ENCODE measurements at regions not wholly inside any gene's neighbourhood (a gene's known extent, or its start where the extent isn't known, plus 50 kb on each side); places are given as distances from the start of the nearest gene placed in this dataset.

GRCh38 chr4:15215109-15215508 lies 212.7 kb upstream of the C1QTNF7 start:
- Histone ChIP-seq H3K27me3 (replicated peaks; ENCODE audit: control insufficient read depth, insufficient read depth, low read length) (no peaks in the 10 kb centered on the region), H3K36me3 (ENCODE audit: control insufficient read depth, insufficient read depth, low read length) (no peaks in the 10 kb centered on the region), H3K4me3 (replicated peaks; ENCODE audit: low read depth, low read length) (no peak overlapping the region)
- no peak for TF ChIP-seq CTCF (IDR thresholded peaks at IDR 0.05; ENCODE audit: insufficient read depth, low read length, poor library complexity, severe bottlenecking)
- DNase-seq (ENCODE audit: extremely low read depth, insufficient read length), result no peak

DNA sequence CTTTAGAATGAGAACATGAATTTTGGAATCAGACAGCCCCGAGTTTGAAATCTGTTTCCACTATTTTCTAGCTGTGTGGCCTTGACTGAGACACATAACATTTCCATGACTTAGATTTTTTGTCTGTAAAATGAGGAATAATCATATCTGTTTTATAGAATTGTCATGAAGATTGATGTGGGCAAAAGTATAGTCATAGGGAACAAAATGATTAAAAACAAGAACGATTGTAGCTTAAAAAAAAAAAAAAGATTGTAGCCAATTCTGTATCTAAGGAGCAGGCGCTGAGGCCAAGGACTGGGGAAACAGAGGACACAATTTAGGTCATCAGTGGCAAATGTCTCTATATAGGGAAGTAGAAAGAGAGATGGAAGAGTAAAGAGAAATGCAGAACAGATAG lies 201.6 kb upstream of the C1QTNF7 start:
- Histone ChIP-seq H3K4me3 (replicated peaks; ENCODE audit: low read depth, low read length) (no peak overlapping the region), H3K27me3 (replicated peaks; ENCODE audit: control insufficient read depth, insufficient read depth, low read length) (peaks cover 1% of the 10 kb centered on the region; the same call in 1 of the 2 replicates), H3K36me3 (ENCODE audit: control insufficient read depth, insufficient read depth, low read length) (no peaks in the 10 kb centered on the region)
- no peak for TF ChIP-seq CTCF (IDR thresholded peaks at IDR 0.05; ENCODE audit: insufficient read depth, low read length, poor library complexity, severe bottlenecking)
- no peak for DNase-seq (ENCODE audit: extremely low read depth, insufficient read length)

DNA sequence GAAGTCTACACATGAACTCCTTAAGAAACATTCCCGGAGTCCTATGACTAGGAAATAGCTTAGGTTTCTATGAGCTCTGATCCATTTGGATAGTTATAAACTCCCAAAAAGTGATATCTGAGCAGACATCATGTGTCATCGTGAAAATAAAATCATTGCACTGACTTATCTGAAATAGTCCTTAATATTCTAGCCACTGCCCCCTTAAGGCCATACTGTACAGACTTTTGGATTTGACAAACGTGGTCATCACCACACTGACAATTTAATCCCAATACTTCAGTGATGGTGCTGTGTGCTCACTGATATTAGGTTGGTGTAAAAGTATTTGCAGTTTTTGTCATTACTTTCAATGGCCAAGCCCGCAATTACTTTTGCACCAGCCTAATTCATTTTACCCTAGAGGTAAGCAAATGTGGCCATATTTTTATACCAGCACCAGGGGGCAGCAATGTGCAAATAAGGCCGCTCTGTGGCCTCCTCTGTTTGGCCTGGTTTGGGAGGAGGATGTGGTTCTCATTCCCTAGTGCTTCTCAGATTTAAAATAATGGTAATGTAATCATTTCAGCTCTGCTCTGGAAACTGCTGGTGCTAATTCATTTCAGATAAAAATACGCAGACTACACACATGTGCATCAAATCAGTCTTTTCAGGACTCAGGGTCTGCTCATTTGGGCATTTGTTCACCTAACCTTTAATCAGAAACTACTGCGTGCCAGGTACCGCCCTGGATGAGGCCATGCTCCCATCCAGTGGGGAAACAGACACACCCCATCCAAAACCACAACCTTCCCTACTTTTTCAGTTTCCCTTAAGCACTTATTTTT lies 196.4 kb upstream of the C1QTNF7 start:
- peak; percentile 65 for TF ChIP-seq CTCF (IDR thresholded peaks at IDR 0.05; ENCODE audit: insufficient read depth, low read length, poor library complexity, severe bottlenecking)
- no peaks in the 10 kb centered on the region for H3K36me3 ChIP-seq (ENCODE audit: control insufficient read depth, insufficient read depth, low read length)
- peaks cover 1% of the 10 kb centered on the region; the same call in 1 of the 2 replicates for H3K27me3 ChIP-seq (replicated peaks; ENCODE audit: control insufficient read depth, insufficient read depth, low read length)
- no peak overlapping the region for H3K4me3 ChIP-seq (replicated peaks; ENCODE audit: low read depth, low read length)
- no peak for DNase-seq (ENCODE audit: extremely low read depth, insufficient read length)

- no peak overlapping the region for H3K4me3 ChIP-seq (replicated peaks; ENCODE audit: low read depth, low read length)
- TF ChIP-seq CTCF (IDR thresholded peaks at IDR 0.05; ENCODE audit: insufficient read depth, low read length, poor library complexity, severe bottlenecking), result no peak
- H3K36me3 ChIP-seq (ENCODE audit: control insufficient read depth, insufficient read depth, low read length), result no peaks in the 10 kb centered on the region
- no peaks in the 10 kb centered on the region for H3K27me3 ChIP-seq (replicated peaks; ENCODE audit: control insufficient read depth, insufficient read depth, low read length)
- no peak for DNase-seq (ENCODE audit: extremely low read depth, insufficient read length)
These were observed 195.2 kb upstream of the C1QTNF7 start for GRCh38 chr4:15232366-15233263.

GRCh38 chr4:15233264-15233597 lies 194.6 kb upstream of the C1QTNF7 start:
- Histone ChIP-seq H3K36me3 (ENCODE audit: control insufficient read depth, insufficient read depth, low read length) (no peaks in the 10 kb centered on the region), H3K27me3 (replicated peaks; ENCODE audit: control insufficient read depth, insufficient read depth, low read length) (no peaks in the 10 kb centered on the region), H3K4me3 (replicated peaks; ENCODE audit: low read depth, low read length) (no peak overlapping the region)
- TF ChIP-seq CTCF (IDR thresholded peaks at IDR 0.05; ENCODE audit: insufficient read depth, low read length, poor library complexity, severe bottlenecking), result no peak
- no peak for DNase-seq (ENCODE audit: extremely low read depth, insufficient read length)
